K562 (cell line): ENCODE measurements at regions not wholly inside any gene's neighbourhood (a gene's known extent, or its start where the extent isn't known, plus 50 kb on each side); places are given as distances from the start of the nearest gene placed in this dataset.
A peak's percentile ranks its signal among the peaks of the same experiment; 100 is the strongest.

Experiments used
- ATAC-seq: fragments of 200-7000 bp; cut with Tn5 transposase; 3 replicates; pipeline ENCODE4 v1.9.1; 2020; ENCODE audit warnings: moderate library complexity
- BruUV-seq: library from RNA; stranded (reverse); fragments of 400-500 nt; replicated peaks from 2 replicates; lab custom pipeline; 2021; lab: Mats Ljungman, UMichigan
- CTCF ChIA-PET: fragments of 300-600 bp; formaldehyde crosslinking; extraction: SDS; loops from one replicate; lab custom pipeline; 2021; ENCODE audit warnings: low intra/inter-chr PET ratio; lab: Yijun Ruan, JAX
- POLR2A ChIA-PET: fragments of 300-600, 350-650 bp; sonication (Branson Sonifier 250); formaldehyde crosslinking; extraction: SDS; loops from one replicate; lab custom pipeline; 2021; ENCODE audit warnings: antibody characterized with exemption, inconsistent platforms; lab: Yijun Ruan, JAX
- DNase-seq, 4 experiments: peaks; one replicate each; pipeline versions ENCODE4 v3.0.0 to v3.0.0-alpha.2; 2011 to 2018; ENCODE audit warnings: low spot score in 3 of 4, mixed read lengths in 3 of 4; ENCODE audit errors: extremely low read depth in 1 of 4
- FAIRE-seq: peaks from 2 replicates; lab custom pipeline; 2011; peaks lifted over from hg19 to GRCh38; lab: Jason Lieb, UNC
- H2AFZ ChIP-seq: 2 replicates; pipeline ENCODE4 v1.6.0; 2011; ENCODE audit warnings: low read depth, low read length, control low read depth, inconsistent platforms
- H3K27ac ChIP-seq: fragments of 200-600 bp; 3 replicates; pipeline ENCODE4 v1.8.0; 2011; ENCODE audit warnings: low read depth, mild to moderate bottlenecking, control low read depth, inconsistent platforms, low read length, moderate library complexity, mixed read lengths; ENCODE audit errors: extremely low read depth
- H3K27me3 ChIP-seq, 2 experiments: fragments of 300-600 bp in 1 of 2; 2 replicates in 1 of 2; 3 replicates in 1 of 2; pipeline versions ENCODE4 v1.6.0 to v1.8.0; 2011; ENCODE audit warnings: inconsistent platforms in 2 of 2, low read length in 2 of 2, mild to moderate bottlenecking in 1 of 2, mixed read lengths in 1 of 2, moderate library complexity in 1 of 2; ENCODE audit not compliant: control insufficient read depth in 2 of 2, insufficient read depth in 2 of 2
- H3K36me3 ChIP-seq: fragments of 300-600 bp; 3 replicates; pipeline ENCODE4 v1.8.0; 2011; ENCODE audit warnings: mild to moderate bottlenecking, low read length, inconsistent platforms; ENCODE audit not compliant: control insufficient read depth, insufficient read depth
- H3K4me1 ChIP-seq, 2 experiments: fragments of 200-600 bp in 1 of 2; replicated peaks in 1 of 2; 2 replicates in 1 of 2; 3 replicates in 1 of 2; pipeline versions ENCODE4 v1.5.1 to v1.8.0; 2011; ENCODE audit warnings: inconsistent platforms in 2 of 2, low read length in 2 of 2, mild to moderate bottlenecking in 1 of 2, mixed read lengths in 1 of 2, moderate library complexity in 1 of 2; ENCODE audit not compliant: control insufficient read depth in 2 of 2, insufficient read depth in 2 of 2
- H3K4me2 ChIP-seq: 2 replicates; pipeline ENCODE4 v1.6.1; 2011; ENCODE audit warnings: low read length, control low read depth, inconsistent platforms, mixed read lengths; ENCODE audit not compliant: insufficient read depth
- H3K4me3 ChIP-seq: fragments of 200-600 bp; sonication (generic), shearing (Covaris generic); 2 replicates; pipeline ENCODE4 v1.5.1; 2016; ENCODE audit warnings: control low read depth, inconsistent platforms
- H3K79me2 ChIP-seq: fragments of 200-600 bp; 3 replicates; pipeline ENCODE4 v1.8.0; 2011; ENCODE audit warnings: low read length, inconsistent platforms; ENCODE audit not compliant: control insufficient read depth, insufficient read depth
- H3K9ac ChIP-seq, 2 experiments: 2 replicates each; pipeline versions ENCODE4 v1.6.0 to v1.6.1; 2011; ENCODE audit warnings: low read depth in 2 of 2, low read length in 2 of 2, control low read depth in 1 of 2, inconsistent platforms in 1 of 2, mild to moderate bottlenecking in 1 of 2, mixed read lengths in 1 of 2; ENCODE audit not compliant: insufficient read depth in 1 of 2
- H3K9me1 ChIP-seq: one replicate; pipeline ENCODE4 v1.6.0; 2011; ENCODE audit warnings: inconsistent platforms, mild to moderate bottlenecking, low read length, moderate library complexity; ENCODE audit not compliant: control insufficient read depth, insufficient read depth
- H3K9me3 ChIP-seq: replicated peaks from 2 replicates; pipeline ENCODE4 v1.5.1; 2011; ENCODE audit warnings: low read depth, low read length, inconsistent platforms; ENCODE audit not compliant: control insufficient read depth, insufficient read depth
- H4K20me1 ChIP-seq: replicated peaks from 2 replicates; pipeline ENCODE4 v1.6.1; 2011; ENCODE audit warnings: low read length, inconsistent platforms, mixed read lengths; ENCODE audit not compliant: control insufficient read depth, insufficient read depth
- ARID2 ChIP-seq: fragments of 450-650 bp; IDR thresholded peaks from 2 replicates; pipeline ENCODE4 v1.6.1; 2017; ENCODE audit warnings: antibody characterized with exemption, mild to moderate bottlenecking
- CCAR2 ChIP-seq: fragments of 200-400 bp; formaldehyde crosslinking; IDR thresholded peaks from 2 replicates; pipeline ENCODE4 v1.6.1; 2017; ENCODE audit warnings: mild to moderate bottlenecking, low read depth, low read length
- JUN ChIP-seq, 2 experiments: sonication (generic) in 1 of 2; formaldehyde crosslinking in 1 of 2; IDR thresholded peaks; 2 replicates each; pipeline versions ENCODE4 v1.6.1 to v1.8.0; 2012 to 2022; ENCODE audit warnings: borderline replicate concordance in 2 of 2, mild to moderate bottlenecking in 2 of 2, improper control_type of control experiment in 1 of 2, low read depth in 1 of 2, low read length in 1 of 2, missing genetic modification reagents in 1 of 2
- RAD21 ChIP-seq, 2 experiments: fragments of 250-450 bp in 1 of 2; fragments of 450-650 bp in 1 of 2; sonication (Bioruptor Pico) in 1 of 2; formaldehyde crosslinking in 1 of 2; IDR thresholded peaks in 1 of 2; conservative IDR thresholded peaks in 1 of 2; 2 replicates each; pipeline versions ENCODE4 v1.4.0 to v1.8.0; 2020 to 2022; ENCODE audit warnings: mild to moderate bottlenecking in 2 of 2, moderate library complexity in 1 of 2
- RUNX1 ChIP-seq: sonication (generic); IDR thresholded peaks from 2 replicates; pipeline ENCODE4 v1.6.1; 2016; ENCODE audit warnings: antibody characterized with exemption, low read depth
- SMC3 ChIP-seq: conservative IDR thresholded peaks from 2 replicates; pipeline ENCODE4 v1.6.1; 2011; ENCODE audit warnings: low read depth, low read length, improper control_type of control experiment; ENCODE audit not compliant: insufficient read depth
- TAF1 ChIP-seq: IDR thresholded peaks from 2 replicates; pipeline ENCODE4 v1.6.1; 2011; ENCODE audit warnings: mild to moderate bottlenecking, low read length, moderate library complexity; ENCODE audit not compliant: insufficient read depth, control insufficient read depth, severe bottlenecking; ENCODE audit errors: extremely low read depth
- ZSCAN29 ChIP-seq: fragments of 450-650 bp; IDR thresholded peaks from 2 replicates; pipeline ENCODE4 v1.6.1; 2017
- ZSCAN32 ChIP-seq: fragments of 450-650 bp; formaldehyde crosslinking; IDR thresholded peaks from 2 replicates; pipeline ENCODE4 v1.4.0; 2020; ENCODE audit warnings: mild to moderate bottlenecking, moderate library complexity
- WGBS: fragments of 100-300 bp; shearing (Covaris generic); methylation state at CpG from one replicate; pipeline ENCODE4 v1.1.6; 2016; ENCODE audit warnings: low coverage, mixed read lengths; ENCODE audit not compliant: insufficient coverage; ENCODE audit errors: missing lambda C conversion rate; 5-methylcytosine and 5-hydroxymethylcytosine counted together
- in situ Hi-C: fragments of 300-500 bp; cut with MboI; formaldehyde crosslinking; loops from 4 replicates; pipeline ENCODE4 v1.15.0; 2018; ENCODE audit warnings: inconsistent platforms, mixed read lengths
- intact Hi-C: fragments of 100-400 bp; cut with micrococcal nuclease; formaldehyde crosslinking; loops from 2 replicates; pipeline ENCODE4 v1.14.2; 2022
- TF ChIP-seq, protein P1 (sequence below): fragments of 250-450 bp; sonication (Bioruptor Pico); IDR thresholded peaks from 2 replicates; pipeline ENCODE4 v1.4.0; 2020; ENCODE audit warnings: mild to moderate bottlenecking
- TF ChIP-seq, protein P2 (sequence below), 3 experiments: IDR thresholded peaks in 2 of 3; conservative IDR thresholded peaks in 1 of 3; 2 replicates each; pipeline ENCODE4 v1.5.1; 2011 to 2012; ENCODE audit warnings: low read length in 3 of 3, mild to moderate bottlenecking in 3 of 3, control low read depth in 2 of 3, improper control_type of control experiment in 1 of 3, inconsistent platforms in 1 of 3, low read depth in 1 of 3, mixed read lengths in 1 of 3, moderate library complexity in 1 of 3; ENCODE audit not compliant: insufficient read depth in 2 of 3
- TF ChIP-seq, protein P3 (sequence below): fragments of 450-650 bp; IDR thresholded peaks from 2 replicates; pipeline ENCODE4 v1.6.1; 2016; ENCODE audit warnings: mild to moderate bottlenecking
- TF ChIP-seq, protein P4 (sequence below): IDR thresholded peaks from 2 replicates; pipeline ENCODE4 v1.6.1; 2016; ENCODE audit warnings: missing genetic modification characterization, missing compliant biosample characterization

DNA sequence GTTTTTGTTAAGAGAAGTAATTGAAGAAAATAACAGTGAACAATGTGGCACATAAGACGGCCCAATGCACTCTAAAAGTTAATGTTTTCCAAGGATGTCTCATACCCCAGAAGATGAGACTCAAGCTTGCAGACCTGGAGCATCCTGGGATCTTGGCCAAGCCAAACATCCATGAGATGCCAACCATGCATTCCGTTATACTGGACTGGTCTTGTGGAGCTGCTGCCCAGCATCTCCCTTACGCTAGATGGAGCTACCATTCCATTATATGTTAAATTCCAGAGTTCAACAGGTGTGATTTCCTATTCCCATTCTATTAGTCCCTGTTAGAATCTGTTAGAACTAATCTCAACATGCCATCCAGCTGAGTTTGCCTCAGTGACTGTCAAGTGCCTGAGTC lies 181.8 kb downstream of the PDCD6IP start:
- no peaks in the 10 kb centered on the region for H3K9me3 ChIP-seq
- no peaks in the 10 kb centered on the region for H3K36me3 ChIP-seq
- H3K4me1 ChIP-seq = no peaks in the 10 kb centered on the region
- DNase-seq (peak in 1 of 4 experiments; percentile 20), ATAC-seq (peak; percentile 77), FAIRE-seq (no peak)
- no peaks in the 10 kb centered on the region for H4K20me1 ChIP-seq
- intact Hi-C loops = no loop called here
- no peak overlapping the region for H3K4me3 ChIP-seq
- no peaks in the 10 kb centered on the region for H3K9me1 ChIP-seq
- no peak overlapping the region for H2AFZ ChIP-seq
- H3K27me3 ChIP-seq = no peaks in the 10 kb centered on the region
- H3K27ac ChIP-seq = no peak overlapping the region
- POLR2A ChIA-PET = interaction anchor here (1.2 kb wide), 1 partner anchor 11 kb away, joined by 3 read pairs; no protein-coding TSS in a partner anchor
- no peak overlapping the region for H3K4me2 ChIP-seq
- in situ Hi-C loops = no loop called here
- H3K9ac ChIP-seq = no peak overlapping the region
- no peaks in the 10 kb centered on the region for H3K79me2 ChIP-seq
- WGBS = 9% methylated on average over 3 of the region's 3 CpGs
- CTCF ChIA-PET = no interaction called here
- BruUV-seq = no TSS peak
- TF ChIP-seq ZSCAN29 (no peak), SMC3 (peak; percentile 25; the same call in 1 of the 2 replicates), ZSCAN32 (no peak), RAD21 (CRISPR knock-in tag; conservative IDR thresholded peaks at IDR 0.05 in 1 of 2, IDR thresholded peaks at IDR 0.05 in 1 of 2) (peak; percentile 53 to 69), CCAR2 (no peak), JUN (IDR thresholded peaks at IDR 0.05; ENCODE audit: borderline replicate concordance, low read depth, low read length) (no peak), JUN (CRISPR knock-in tag; IDR thresholded peaks at IDR 0.05; ENCODE audit: borderline replicate concordance) (no peak), TAF1 (no peak), ARID2 (no peak), RUNX1 (no peak)
- TF ChIP-seq, protein P1, sequence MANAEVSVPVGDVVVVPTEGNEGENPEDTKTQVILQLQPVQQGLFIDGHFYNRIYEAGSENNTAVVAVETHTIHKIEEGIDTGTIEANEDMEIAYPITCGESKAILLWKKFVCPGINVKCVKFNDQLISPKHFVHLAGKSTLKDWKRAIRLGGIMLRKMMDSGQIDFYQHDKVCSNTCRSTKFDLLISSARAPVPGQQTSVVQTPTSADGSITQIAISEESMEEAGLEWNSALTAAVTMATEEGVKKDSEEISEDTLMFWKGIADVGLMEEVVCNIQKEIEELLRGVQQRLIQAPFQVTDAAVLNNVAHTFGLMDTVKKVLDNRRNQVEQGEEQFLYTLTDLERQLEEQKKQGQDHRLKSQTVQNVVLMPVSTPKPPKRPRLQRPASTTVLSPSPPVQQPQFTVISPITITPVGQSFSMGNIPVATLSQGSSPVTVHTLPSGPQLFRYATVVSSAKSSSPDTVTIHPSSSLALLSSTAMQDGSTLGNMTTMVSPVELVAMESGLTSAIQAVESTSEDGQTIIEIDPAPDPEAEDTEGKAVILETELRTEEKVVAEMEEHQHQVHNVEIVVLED = no peak
- TF ChIP-seq, protein P2, sequence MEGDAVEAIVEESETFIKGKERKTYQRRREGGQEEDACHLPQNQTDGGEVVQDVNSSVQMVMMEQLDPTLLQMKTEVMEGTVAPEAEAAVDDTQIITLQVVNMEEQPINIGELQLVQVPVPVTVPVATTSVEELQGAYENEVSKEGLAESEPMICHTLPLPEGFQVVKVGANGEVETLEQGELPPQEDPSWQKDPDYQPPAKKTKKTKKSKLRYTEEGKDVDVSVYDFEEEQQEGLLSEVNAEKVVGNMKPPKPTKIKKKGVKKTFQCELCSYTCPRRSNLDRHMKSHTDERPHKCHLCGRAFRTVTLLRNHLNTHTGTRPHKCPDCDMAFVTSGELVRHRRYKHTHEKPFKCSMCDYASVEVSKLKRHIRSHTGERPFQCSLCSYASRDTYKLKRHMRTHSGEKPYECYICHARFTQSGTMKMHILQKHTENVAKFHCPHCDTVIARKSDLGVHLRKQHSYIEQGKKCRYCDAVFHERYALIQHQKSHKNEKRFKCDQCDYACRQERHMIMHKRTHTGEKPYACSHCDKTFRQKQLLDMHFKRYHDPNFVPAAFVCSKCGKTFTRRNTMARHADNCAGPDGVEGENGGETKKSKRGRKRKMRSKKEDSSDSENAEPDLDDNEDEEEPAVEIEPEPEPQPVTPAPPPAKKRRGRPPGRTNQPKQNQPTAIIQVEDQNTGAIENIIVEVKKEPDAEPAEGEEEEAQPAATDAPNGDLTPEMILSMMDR (IDR thresholded peaks at IDR 0.05 in 2 of 3, conservative IDR thresholded peaks at IDR 0.05 in 1 of 3; ENCODE audit: insufficient read depth in 2 of 3, low read depth in 1 of 3, low read length in 3 of 3) = peak; percentile 9 to 48 (median 36); a peak in 4 of 6 replicates
- TF ChIP-seq, protein P3, sequence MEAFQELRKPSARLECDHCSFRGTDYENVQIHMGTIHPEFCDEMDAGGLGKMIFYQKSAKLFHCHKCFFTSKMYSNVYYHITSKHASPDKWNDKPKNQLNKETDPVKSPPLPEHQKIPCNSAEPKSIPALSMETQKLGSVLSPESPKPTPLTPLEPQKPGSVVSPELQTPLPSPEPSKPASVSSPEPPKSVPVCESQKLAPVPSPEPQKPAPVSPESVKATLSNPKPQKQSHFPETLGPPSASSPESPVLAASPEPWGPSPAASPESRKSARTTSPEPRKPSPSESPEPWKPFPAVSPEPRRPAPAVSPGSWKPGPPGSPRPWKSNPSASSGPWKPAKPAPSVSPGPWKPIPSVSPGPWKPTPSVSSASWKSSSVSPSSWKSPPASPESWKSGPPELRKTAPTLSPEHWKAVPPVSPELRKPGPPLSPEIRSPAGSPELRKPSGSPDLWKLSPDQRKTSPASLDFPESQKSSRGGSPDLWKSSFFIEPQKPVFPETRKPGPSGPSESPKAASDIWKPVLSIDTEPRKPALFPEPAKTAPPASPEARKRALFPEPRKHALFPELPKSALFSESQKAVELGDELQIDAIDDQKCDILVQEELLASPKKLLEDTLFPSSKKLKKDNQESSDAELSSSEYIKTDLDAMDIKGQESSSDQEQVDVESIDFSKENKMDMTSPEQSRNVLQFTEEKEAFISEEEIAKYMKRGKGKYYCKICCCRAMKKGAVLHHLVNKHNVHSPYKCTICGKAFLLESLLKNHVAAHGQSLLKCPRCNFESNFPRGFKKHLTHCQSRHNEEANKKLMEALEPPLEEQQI = no peak
- TF ChIP-seq, protein P4, sequence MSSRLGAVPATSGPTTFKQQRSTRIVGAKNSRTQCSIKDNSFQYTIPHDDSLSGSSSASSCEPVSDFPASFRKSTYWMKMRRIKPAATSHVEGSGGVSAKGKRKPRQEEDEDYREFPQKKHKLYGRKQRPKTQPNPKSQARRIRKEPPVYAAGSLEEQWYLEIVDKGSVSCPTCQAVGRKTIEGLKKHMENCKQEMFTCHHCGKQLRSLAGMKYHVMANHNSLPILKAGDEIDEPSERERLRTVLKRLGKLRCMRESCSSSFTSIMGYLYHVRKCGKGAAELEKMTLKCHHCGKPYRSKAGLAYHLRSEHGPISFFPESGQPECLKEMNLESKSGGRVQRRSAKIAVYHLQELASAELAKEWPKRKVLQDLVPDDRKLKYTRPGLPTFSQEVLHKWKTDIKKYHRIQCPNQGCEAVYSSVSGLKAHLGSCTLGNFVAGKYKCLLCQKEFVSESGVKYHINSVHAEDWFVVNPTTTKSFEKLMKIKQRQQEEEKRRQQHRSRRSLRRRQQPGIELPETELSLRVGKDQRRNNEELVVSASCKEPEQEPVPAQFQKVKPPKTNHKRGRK (tag) = no peak
